HEK293 (cell line): ENCODE measurements at regions not wholly inside any gene's neighbourhood (a gene's known extent, or its start where the extent isn't known, plus 50 kb on each side); places are given as distances from the start of the nearest gene placed in this dataset.
A peak's percentile ranks its signal among the peaks of the same experiment; 100 is the strongest.
"Not testable (repeated sequence)": the region's sequence is repeated elsewhere in the genome, so short reads cannot be mapped to it uniquely, and the experiment has no call there.

ENCODE experiments used
- CTCF ChIA-PET: fragments of 350-600 bp; formaldehyde crosslinking; extraction: SDS; loops from one replicate; lab custom pipeline; 2021; ENCODE audit warnings: antibody characterized with exemption; lab: Yijun Ruan, JAX
- POLR2A ChIA-PET: fragments of 300-600 bp; formaldehyde crosslinking; extraction: SDS; loops from one replicate; lab custom pipeline; 2020; ENCODE audit warnings: antibody characterized with exemption, inconsistent platforms; lab: Yijun Ruan, JAX
- H3K27ac ChIP-seq: fragments of 200-500 bp; sonication (Bioruptor generic); 2 replicates; pipeline ENCODE4 v1.5.1; 2014; ENCODE audit warnings: low read depth, low read length, control low read depth, inconsistent platforms; ENCODE audit errors: extremely low read depth
- H3K36me3 ChIP-seq, 2 experiments: fragments of 200-500 bp in 1 of 2; sonication (Bioruptor generic) in 1 of 2; 1 replicate in 1 of 2; 2 replicates in 1 of 2; pipeline ENCODE4 v1.5.1; 2014 to 2017; ENCODE audit warnings: inconsistent platforms in 2 of 2, low read length in 2 of 2; ENCODE audit not compliant: control insufficient read depth in 2 of 2, insufficient read depth in 1 of 2
- H3K4me1 ChIP-seq: fragments of 200-500 bp; sonication (Bioruptor generic); 2 replicates; pipeline ENCODE4 v1.5.1; 2014; ENCODE audit warnings: mild to moderate bottlenecking, low read length, inconsistent platforms; ENCODE audit not compliant: control insufficient read depth, insufficient read depth
- H3K4me3 ChIP-seq: 2 replicates; pipeline ENCODE4 v1.5.1; 2011; ENCODE audit warnings: low read depth, mild to moderate bottlenecking, control low read depth, low read length, moderate library complexity
- H3K9me3 ChIP-seq: fragments of 200-500 bp; sonication (Bioruptor generic); 2 replicates; pipeline ENCODE4 v1.5.1; 2014; ENCODE audit warnings: low read depth, low read length, inconsistent platforms; ENCODE audit not compliant: control insufficient read depth, insufficient read depth
- GLI2 ChIP-seq: fragments of 450-650 bp; formaldehyde crosslinking; IDR thresholded peaks from 2 replicates; pipeline ENCODE4; 2017; ENCODE audit warnings: missing biosample characterization, missing genetic modification characterization, low read depth, borderline replicate concordance
- GLIS2 ChIP-seq: fragments of 450-650 bp; formaldehyde crosslinking; IDR thresholded peaks from 2 replicates; pipeline ENCODE4 v1.5.1; 2016; ENCODE audit warnings: missing biosample characterization, missing genetic modification characterization
- KLF16 ChIP-seq: fragments of 450-650 bp; formaldehyde crosslinking; IDR thresholded peaks from 2 replicates; pipeline ENCODE4 v1.5.1; 2017; ENCODE audit warnings: missing biosample characterization, missing genetic modification characterization
- PBX3 ChIP-seq: sonication (generic); formaldehyde crosslinking; IDR thresholded peaks from 2 replicates; pipeline ENCODE4 v1.8.1; 2022; ENCODE audit warnings: mild to moderate bottlenecking, moderate library complexity, missing genetic modification reagents
- SETDB1 ChIP-seq: IDR thresholded peaks from one replicate; pipeline ENCODE4 v1.6.1; 2017; ENCODE audit warnings: mild to moderate bottlenecking, low read length, moderate library complexity, mixed read lengths; ENCODE audit not compliant: insufficient read length
- ZBTB48 ChIP-seq: fragments of 450-650 bp; formaldehyde crosslinking; IDR thresholded peaks from 2 replicates; pipeline ENCODE4 v1.5.1; 2016; ENCODE audit warnings: missing biosample characterization, missing genetic modification characterization
- ZNF10 ChIP-seq: fragments of 450-650 bp; formaldehyde crosslinking; IDR thresholded peaks from 2 replicates; pipeline ENCODE4 v1.5.1; 2017; ENCODE audit warnings: missing biosample characterization, missing genetic modification characterization
- ZNF121 ChIP-seq: fragments of 450-650 bp; formaldehyde crosslinking; IDR thresholded peaks from 2 replicates; pipeline ENCODE4 v1.5.1; 2016; ENCODE audit warnings: missing biosample characterization, missing genetic modification characterization
- ZNF16 ChIP-seq: fragments of 450-650 bp; formaldehyde crosslinking; IDR thresholded peaks from 2 replicates; pipeline ENCODE4 v1.5.1; 2016; ENCODE audit warnings: low read depth, missing biosample characterization, missing genetic modification characterization
- ZNF292 ChIP-seq: fragments of 450-650 bp; formaldehyde crosslinking; IDR thresholded peaks from 2 replicates; pipeline ENCODE4 v1.5.1; 2016; ENCODE audit warnings: low read depth, missing biosample characterization, missing genetic modification characterization, borderline replicate concordance
- ZNF580 ChIP-seq: fragments of 450-650 bp; formaldehyde crosslinking; IDR thresholded peaks from 2 replicates; pipeline ENCODE4 v1.5.1; 2016; ENCODE audit warnings: missing biosample characterization, missing genetic modification characterization
- ZNF585B ChIP-seq: fragments of 450-650 bp; formaldehyde crosslinking; IDR thresholded peaks from 2 replicates; pipeline ENCODE4 v1.5.1; 2016; ENCODE audit warnings: missing biosample characterization, missing genetic modification characterization
- ZNF645 ChIP-seq: fragments of 450-650 bp; formaldehyde crosslinking; IDR thresholded peaks from 2 replicates; pipeline ENCODE4; 2016; ENCODE audit warnings: missing biosample characterization, missing genetic modification characterization
- ZNF76 ChIP-seq: fragments of 450-650 bp; formaldehyde crosslinking; IDR thresholded peaks from 2 replicates; pipeline ENCODE4; 2016; ENCODE audit warnings: low read depth, missing biosample characterization, missing genetic modification characterization, borderline replicate concordance
- ZNF777 ChIP-seq: fragments of 450-650 bp; formaldehyde crosslinking; IDR thresholded peaks from 2 replicates; pipeline ENCODE4 v1.5.1; 2017; ENCODE audit warnings: missing biosample characterization, missing genetic modification characterization, borderline replicate concordance
- ZNF843 ChIP-seq: fragments of 450-650 bp; formaldehyde crosslinking; IDR thresholded peaks from 2 replicates; pipeline ENCODE4 v1.5.1; 2016; ENCODE audit warnings: missing biosample characterization, missing genetic modification characterization
- TF ChIP-seq, protein P1 (sequence below): fragments of 450-650 bp; formaldehyde crosslinking; IDR thresholded peaks from 2 replicates; pipeline ENCODE4 v1.5.1; 2016; ENCODE audit warnings: missing biosample characterization, missing genetic modification characterization

DNA sequence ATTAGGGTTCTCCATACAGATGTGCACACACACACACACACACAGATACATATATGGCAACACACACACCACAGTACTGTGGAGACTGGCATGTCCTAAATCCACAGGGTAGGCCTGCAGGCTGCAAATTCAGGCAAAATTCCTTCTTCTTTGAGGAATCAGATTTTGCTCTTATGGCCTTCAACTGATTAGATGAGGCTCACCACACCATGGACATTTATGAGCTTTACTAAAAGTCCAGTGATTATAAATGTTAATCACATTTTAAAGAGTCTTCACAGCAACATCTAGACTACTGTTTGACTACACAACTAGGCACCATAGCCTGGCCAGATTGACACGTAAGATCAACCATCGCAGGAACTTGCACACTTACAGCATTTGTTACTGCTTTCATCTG is 140.3 kb upstream of the UBE3A start:
- H3K27ac ChIP-seq: no peak overlapping the region
- no peaks in the 10 kb centered on the region for H3K9me3 ChIP-seq
- ChIA-PET CTCF (no interaction called here), POLR2A (no interaction called here)
- no peaks in the 10 kb centered on the region for H3K4me1 ChIP-seq
- no peak overlapping the region for H3K4me3 ChIP-seq
- H3K36me3 ChIP-seq: no peaks in the 10 kb centered on the region
- peak; percentile 54; the same call in 1 of the 2 replicates for TF ChIP-seq ZNF10 (tag by site-specific recombination)
- TF ChIP-seq GLIS2 (tag by site-specific recombination): no peak

DNA sequence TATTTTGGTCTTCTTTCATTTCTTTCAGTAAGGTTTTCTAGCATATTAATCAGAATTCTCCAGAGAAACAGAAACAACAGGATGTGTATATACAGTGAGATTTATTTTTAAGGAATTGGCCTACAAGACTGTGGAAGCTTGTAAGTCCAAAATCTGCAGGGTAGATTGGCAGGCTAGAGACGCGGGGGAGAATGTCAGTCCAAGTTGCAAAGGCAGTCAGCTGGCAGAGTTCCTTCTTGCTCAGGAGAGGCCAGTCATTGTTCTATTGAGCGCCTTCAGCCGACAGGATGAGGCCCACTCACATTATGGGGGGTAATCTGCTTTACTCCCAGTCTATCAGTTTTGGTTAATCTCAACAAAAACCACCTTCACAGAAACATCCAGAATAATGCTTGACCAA is 133.4 kb upstream of the UBE3A start:
- Histone ChIP-seq H3K4me1 (no peaks in the 10 kb centered on the region), H3K9me3 (no peaks in the 10 kb centered on the region), H3K27ac (no peak overlapping the region), H3K4me3 (no peak overlapping the region), H3K36me3 (no peaks in the 10 kb centered on the region)
- CTCF ChIA-PET: no interaction called here
- POLR2A ChIA-PET: no interaction called here
- no peak for TF ChIP-seq GLI2 (tag by site-specific recombination)
- TF ChIP-seq ZNF777 (tag by site-specific recombination): no peak
- no peak for TF ChIP-seq ZNF843 (tag by site-specific recombination)
- no peak for TF ChIP-seq ZNF76 (tag by site-specific recombination)
- TF ChIP-seq KLF16 (tag by site-specific recombination): no peak
- TF ChIP-seq SETDB1: no peak
- TF ChIP-seq ZNF292: no peak
- TF ChIP-seq ZNF10 (tag by site-specific recombination): no peak
- no peak for TF ChIP-seq ZNF121
- TF ChIP-seq ZNF645 (tag by site-specific recombination): no peak
- no peak for TF ChIP-seq ZNF16
- TF ChIP-seq, protein P1, sequence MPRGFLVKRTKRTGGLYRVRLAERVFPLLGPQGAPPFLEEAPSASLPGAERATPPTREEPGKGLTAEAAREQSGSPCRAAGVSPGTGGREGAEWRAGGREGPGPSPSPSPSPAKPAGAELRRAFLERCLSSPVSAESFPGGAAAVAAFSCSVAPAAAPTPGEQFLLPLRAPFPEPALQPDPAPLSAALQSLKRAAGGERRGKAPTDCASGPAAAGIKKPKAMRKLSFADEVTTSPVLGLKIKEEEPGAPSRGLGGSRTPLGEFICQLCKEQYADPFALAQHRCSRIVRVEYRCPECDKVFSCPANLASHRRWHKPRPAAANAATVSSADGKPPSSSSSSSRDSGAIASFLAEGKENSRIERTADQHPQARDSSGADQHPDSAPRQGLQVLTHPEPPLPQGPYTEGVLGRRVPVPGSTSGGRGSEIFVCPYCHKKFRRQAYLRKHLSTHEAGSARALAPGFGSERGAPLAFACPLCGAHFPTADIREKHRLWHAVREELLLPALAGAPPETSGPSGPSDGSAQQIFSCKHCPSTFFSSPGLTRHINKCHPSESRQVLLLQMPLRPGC (tag by site-specific recombination): no peak
- TF ChIP-seq ZBTB48 (tag by site-specific recombination): no peak

GRCh38 chr15:25568751-25569150 is 129.9 kb upstream of the UBE3A start:
- TF ChIP-seq ZNF585B (tag by site-specific recombination): no peak
- no peak for TF ChIP-seq ZNF580 (tag by site-specific recombination)
- TF ChIP-seq PBX3: no peak

GRCh38 chr15:25566545-25566944 is 127.7 kb upstream of the UBE3A start:
- H3K4me1 ChIP-seq, H3K36me3 ChIP-seq, POLR2A ChIA-PET, H3K9me3 ChIP-seq, CTCF ChIA-PET, H3K27ac ChIP-seq, H3K4me3 ChIP-seq: not testable (repeated sequence)

More at GRCh38 chr15:25568751-25569150, 129.9 kb upstream of the UBE3A start:
- POLR2A ChIA-PET: no interaction called here
- Histone ChIP-seq H3K4me1 (no peaks in the 10 kb centered on the region), H3K27ac (no peak overlapping the region), H3K9me3 (no peaks in the 10 kb centered on the region), H3K36me3 (no peaks in the 10 kb centered on the region), H3K4me3 (no peak overlapping the region)
- CTCF ChIA-PET: no interaction called here
